ENCODE measurements at regions not wholly inside any gene's neighbourhood (a gene's known extent, or its start where the extent isn't known, plus 50 kb on each side); places are given as distances from the start of the nearest gene placed in this dataset.

- no peaks in the 10 kb centered on the region for H3K36me3 ChIP-seq (ENCODE audit: control insufficient read depth, insufficient read depth, low read length)
- H3K4me3 ChIP-seq (ENCODE audit: low read depth, low read length), result no peak overlapping the region
- BruUV-seq (replicated peaks), result no TSS peak
- no peaks in the 10 kb centered on the region for H3K27me3 ChIP-seq (replicated peaks; ENCODE audit: control insufficient read depth, insufficient read depth, low read length)
- Mint-ChIP-seq H3K4me1 (ENCODE audit: low read depth, unreplicated experiment) (no peaks in the 10 kb centered on the region), H3K36me3 (ENCODE audit: insufficient read depth, unreplicated experiment) (no peaks in the 10 kb centered on the region), H3K4me3 (ENCODE audit: unreplicated experiment) (no peak overlapping the region), H3K9me3 (ENCODE audit: unreplicated experiment) (no peaks in the 10 kb centered on the region), H3K27ac (ENCODE audit: unreplicated experiment) (no peak overlapping the region), H3K27me3 (ENCODE audit: insufficient read depth, unreplicated experiment) (no peaks in the 10 kb centered on the region)
- no peaks in the 10 kb centered on the region for H3K4me1 ChIP-seq
- ChIA-PET POLR2A (no interaction called here), CTCF (no interaction called here)
- intact Hi-C loops (cut with micrococcal nuclease; ENCODE audit: unreplicated experiment), result no loop called here
- no peaks in the 10 kb centered on the region for H3K9me3 ChIP-seq
- TF ChIP-seq CTCF (IDR thresholded peaks at IDR 0.05; ENCODE audit: insufficient read depth in 1 of 2, low read depth in 1 of 2, low read length in 1 of 2, severe bottlenecking in 1 of 2, unreplicated experiment in 1 of 2), result no peak
- no peak for DNase-seq
Observed at GRCh38 chr10:106132956-106133355, 1031.5 kb downstream of the SORCS1 start.

DNA sequence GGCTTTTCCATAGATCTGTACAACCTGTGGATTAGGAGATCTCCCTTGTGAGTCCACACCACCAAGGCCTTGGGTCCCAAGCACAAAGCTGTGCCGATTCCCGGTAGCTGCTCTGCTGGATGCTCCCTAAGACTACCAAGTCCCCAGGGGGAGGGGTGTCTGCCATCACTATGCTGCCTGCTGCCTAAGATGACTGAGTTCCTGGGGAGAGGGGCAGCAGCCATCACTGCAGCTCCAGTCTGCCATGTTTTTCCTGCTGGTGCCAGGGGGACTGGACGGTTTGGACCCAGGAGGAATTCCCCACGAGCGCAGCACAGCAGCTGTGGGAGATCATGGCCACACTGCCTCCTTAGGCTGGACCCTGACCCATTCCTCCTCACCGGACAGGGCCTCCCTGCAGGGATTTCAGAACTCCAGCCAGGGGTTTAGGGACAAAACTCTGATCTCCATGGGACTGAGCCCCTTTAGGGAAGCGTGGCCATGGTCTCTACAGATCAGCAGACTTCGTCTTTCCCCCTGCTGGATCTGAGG lies 1049.8 kb downstream of the SORCS1 start:
- H3K9me3 Mint-ChIP-seq (ENCODE audit: unreplicated experiment), result no peaks in the 10 kb centered on the region
- no peaks in the 10 kb centered on the region for H3K27me3 ChIP-seq (replicated peaks; ENCODE audit: control insufficient read depth, insufficient read depth, low read length)

GRCh38 chr10:106111246-106111645 lies 1053.3 kb downstream of the SORCS1 start:
- no peaks in the 10 kb centered on the region for H3K27me3 Mint-ChIP-seq (ENCODE audit: insufficient read depth, unreplicated experiment)

More for the DNA sequence above, 1049.8 kb downstream of the SORCS1 start:
- no peak for DNase-seq
- H3K4me1 ChIP-seq, result no peaks in the 10 kb centered on the region
- TF ChIP-seq CTCF (IDR thresholded peaks at IDR 0.05; ENCODE audit: insufficient read depth in 1 of 2, low read depth in 1 of 2, low read length in 1 of 2, severe bottlenecking in 1 of 2, unreplicated experiment in 1 of 2), result no peak
- H3K4me3 Mint-ChIP-seq (ENCODE audit: unreplicated experiment), result no peak overlapping the region
- H3K4me3 ChIP-seq (ENCODE audit: low read depth, low read length), result no peak overlapping the region
- intact Hi-C loops (cut with micrococcal nuclease; ENCODE audit: unreplicated experiment), result no loop called here
- no TSS peak for BruUV-seq (replicated peaks)
- no peaks in the 10 kb centered on the region for H3K27me3 Mint-ChIP-seq (ENCODE audit: insufficient read depth, unreplicated experiment)
- H3K36me3 ChIP-seq (ENCODE audit: control insufficient read depth, insufficient read depth, low read length), result no peaks in the 10 kb centered on the region
- CTCF ChIA-PET, result no interaction called here
- POLR2A ChIA-PET, result no interaction called here
- no peak overlapping the region for H3K27ac Mint-ChIP-seq (ENCODE audit: unreplicated experiment)
- H3K4me1 Mint-ChIP-seq (ENCODE audit: low read depth, unreplicated experiment), result no peaks in the 10 kb centered on the region
- no peaks in the 10 kb centered on the region for H3K36me3 Mint-ChIP-seq (ENCODE audit: insufficient read depth, unreplicated experiment)
- no peaks in the 10 kb centered on the region for H3K9me3 ChIP-seq

More at GRCh38 chr10:106111246-106111645, 1053.3 kb downstream of the SORCS1 start:
- no peaks in the 10 kb centered on the region for H3K4me1 Mint-ChIP-seq (ENCODE audit: low read depth, unreplicated experiment)
- Histone ChIP-seq H3K9me3 (no peaks in the 10 kb centered on the region), H3K27me3 (replicated peaks; ENCODE audit: control insufficient read depth, insufficient read depth, low read length) (no peaks in the 10 kb centered on the region), H3K4me1 (no peaks in the 10 kb centered on the region), H3K36me3 (ENCODE audit: control insufficient read depth, insufficient read depth, low read length) (no peaks in the 10 kb centered on the region), H3K4me3 (ENCODE audit: low read depth, low read length) (no peak overlapping the region)
- no TSS peak for BruUV-seq (replicated peaks)
- ChIA-PET CTCF (no interaction called here), POLR2A (no interaction called here)
- H3K27ac Mint-ChIP-seq (ENCODE audit: unreplicated experiment), result no peak overlapping the region
- intact Hi-C loops (cut with micrococcal nuclease; ENCODE audit: unreplicated experiment), result no loop called here
- no peaks in the 10 kb centered on the region for H3K36me3 Mint-ChIP-seq (ENCODE audit: insufficient read depth, unreplicated experiment)
- no peak for DNase-seq
- no peaks in the 10 kb centered on the region for H3K9me3 Mint-ChIP-seq (ENCODE audit: unreplicated experiment)
- no peak for TF ChIP-seq CTCF (IDR thresholded peaks at IDR 0.05; ENCODE audit: insufficient read depth in 1 of 2, low read depth in 1 of 2, low read length in 1 of 2, severe bottlenecking in 1 of 2, unreplicated experiment in 1 of 2)
- H3K4me3 Mint-ChIP-seq (ENCODE audit: unreplicated experiment), result no peak overlapping the region

All from Caco-2 (cell line).